Adrenal gland (tissue), 9 donors: ENCODE measurements at regions not wholly inside any gene's neighbourhood (a gene's known extent, or its start where the extent isn't known, plus 50 kb on each side); places are given as distances from the start of the nearest gene placed in this dataset.
"Not testable (repeated sequence)": the region's sequence is repeated elsewhere in the genome, so short reads cannot be mapped to it uniquely, and the experiment has no call there.

Source experiments
- DNase-seq, 7 donors: peaks; one replicate each; pipeline ENCODE4 v3.0.0-alpha.2; 2019 to 2020
- H3K27ac ChIP-seq, 5 donors: fragments of 200-600 bp; sonication (generic) in 4 of 5; 1 replicate in 3 of 5; 2 replicates in 2 of 5; pipeline versions ENCODE4 v1.5.1 to v1.8.0; 2016 to 2020; ENCODE audit warnings: mild to moderate bottlenecking in 1 of 5
- H3K27me3 ChIP-seq: fragments of 200-600 bp; 2 replicates; pipeline ENCODE4 v1.8.0; 2021
- H3K36me3 ChIP-seq, 2 donors: fragments of 200-600 bp; replicated peaks in 1 of 2; 1 replicate in 1 of 2; 2 replicates in 1 of 2; pipeline versions ENCODE4 v1.5.1 to v1.8.0; 2018 to 2022
- H3K4me1 ChIP-seq, 2 donors: fragments of 200-600 bp; replicated peaks in 1 of 2; 1 replicate in 1 of 2; 2 replicates in 1 of 2; pipeline versions ENCODE4 v1.5.1 to v1.8.0; 2018 to 2021
- H3K4me3 ChIP-seq, 4 donors: fragments of 200-600 bp; sonication (generic) in 3 of 4; one replicate each; pipeline ENCODE4 v1.5.1; 2016 to 2018
- H3K9me3 ChIP-seq, 3 donors: fragments of 200-600 bp; sonication (generic) in 1 of 3; replicated peaks in 1 of 3; 1 replicate in 2 of 3; 2 replicates in 1 of 3; pipeline versions ENCODE4 v1.5.1 to v1.8.0; 2016 to 2021
- CTCF ChIP-seq, 6 experiments: fragments of 450-650 bp in 4 of 6; fragments of 200-600 bp in 2 of 6; sonication (generic) in 1 of 6; IDR thresholded peaks; 1 replicate in 5 of 6; 2 replicates in 1 of 6; pipeline versions ENCODE4 v1.5.1 to v1.8.0; 2016 to 2021; ENCODE audit warnings: antibody characterized with exemption in 6 of 6, mild to moderate bottlenecking in 2 of 6, moderate library complexity in 1 of 6
- POLR2A ChIP-seq, 2 donors: fragments of 450-650 bp; IDR thresholded peaks; one replicate each; pipeline ENCODE4 v1.6.1; 2017; ENCODE audit warnings: antibody characterized with exemption in 2 of 2, mild to moderate bottlenecking in 2 of 2, moderate library complexity in 1 of 2
- WGBS, 4 donors: extraction: QIAGEN DNeasy Blood & Tissue Kit in 2 of 4; methylation state at CpG; one replicate each; pipeline versions ENCODE4 v1.1.5 to v1.1.7; 2013 to 2017; 5-methylcytosine and 5-hydroxymethylcytosine counted together
- intact Hi-C, 2 donors: fragments of 100-400 bp; cut with DNase I; formaldehyde crosslinking; loops; one replicate each; pipeline versions ENCODE4 v1.14.1 to v1.15.0; 2022 to 2023
- donor health status: healthy with polysubstance abuse.
- donor health status: Bipolar disorder and iron deficiency.
- donor health status: DM: yes; HTN: yes; CAD: no.
- donor health status: DM: no; HTN: no; CAD: no.
- donor health status: DM: no; HTN: no; CAD: no.

- Histone ChIP-seq H3K4me1 (no peaks in the 10 kb centered on the region), H3K4me3 (no peak overlapping the region), H3K9me3 (no peaks in the 10 kb centered on the region), H3K36me3 (no peaks in the 10 kb centered on the region), H3K27ac (no peak overlapping the region), H3K27me3 (no peaks in the 10 kb centered on the region)
- DNase-seq, result no peak
- no peak for TF ChIP-seq POLR2A (IDR thresholded peaks at IDR 0.05)
- TF ChIP-seq CTCF (IDR thresholded peaks at IDR 0.05), result no peak
- intact Hi-C loops, result no loop called here
- whole genome bisulfite sequencing, 4 donors, result 40 to 93% (median 80%) methylated on average over 1 of the region's 1 CpG
Observed at GRCh38 chr4:95779447-95779846, 60.4 kb upstream of the PDHA2 start.

- no peaks in the 10 kb centered on the region for H3K4me1 ChIP-seq
- no peaks in the 10 kb centered on the region for H3K27me3 ChIP-seq
- H3K27ac ChIP-seq, result no peak overlapping the region
- TF ChIP-seq POLR2A (IDR thresholded peaks at IDR 0.05) (no peak), CTCF (IDR thresholded peaks at IDR 0.05) (no peak)
- no peaks in the 10 kb centered on the region for H3K36me3 ChIP-seq
- H3K9me3 ChIP-seq, result no peaks in the 10 kb centered on the region
- intact Hi-C loops, result no loop called here
- DNase-seq, result no peak
- no peak overlapping the region for H3K4me3 ChIP-seq
Observed at GRCh38 chr4:95778666-95779065, 61.2 kb upstream of the PDHA2 start.

- H3K4me1 ChIP-seq, H3K4me3 ChIP-seq, intact Hi-C loops, DNase-seq, H3K36me3 ChIP-seq, H3K27me3 ChIP-seq, H3K9me3 ChIP-seq, H3K27ac ChIP-seq: not testable (repeated sequence)
- 53 to 62% (median 57%) methylated on average over 3 of the region's 3 CpGs for WGBS, 4 donors
Observed at GRCh38 chr4:95770605-95771004, 69.3 kb upstream of the PDHA2 start.

- WGBS, 4 donors, result 80 to 85% (median 82%) methylated on average over 3 of the region's 3 CpGs
- Histone ChIP-seq H3K36me3 (no peaks in the 10 kb centered on the region), H3K4me3 (no peak overlapping the region), H3K27ac (no peak overlapping the region), H3K9me3 (no peaks in the 10 kb centered on the region), H3K4me1 (no peaks in the 10 kb centered on the region), H3K27me3 (no peaks in the 10 kb centered on the region)
- TF ChIP-seq POLR2A (IDR thresholded peaks at IDR 0.05), result no peak
- TF ChIP-seq CTCF (IDR thresholded peaks at IDR 0.05), result no peak
- no peak for DNase-seq
- intact Hi-C loops, result no loop called here
Observed at GRCh38 chr4:95764961-95765360, 74.9 kb upstream of the PDHA2 start.

- Histone ChIP-seq H3K36me3 (no peaks in the 10 kb centered on the region), H3K4me1 (no peaks in the 10 kb centered on the region), H3K4me3 (no peak overlapping the region), H3K27ac (no peak overlapping the region), H3K27me3 (no peaks in the 10 kb centered on the region), H3K9me3 (no peaks in the 10 kb centered on the region)
- intact Hi-C loops, result no loop called here
- TF ChIP-seq POLR2A (IDR thresholded peaks at IDR 0.05) (no peak), CTCF (IDR thresholded peaks at IDR 0.05) (no peak)
- no peak for DNase-seq
- 66 to 79% (median 74%) methylated on average over 3 of the region's 3 CpGs for WGBS, 4 donors
Observed at GRCh38 chr4:95761871-95762270, 78.0 kb upstream of the PDHA2 start.
